HG03025 (cell line): ENCODE measurements at regions not wholly inside any gene's neighbourhood (a gene's known extent, or its start where the extent isn't known, plus 50 kb on each side); places are given as distances from the start of the nearest gene placed in this dataset.

Experiments
- ATAC-seq: cut with Tn5 transposase; IDR thresholded peaks from one replicate; pipeline ENCODE4 v1.9.1; 2021; ENCODE audit warnings: mild to moderate bottlenecking, moderate library complexity; ENCODE audit not compliant: unreplicated experiment, low FRiP score

- ATAC-seq = no peak
These were observed 163.5 kb upstream of the NT5C1B start for GRCh38 chr2:18752667-18753422.

GRCh38 chr2:18752022-18752493 lies 162.7 kb upstream of the NT5C1B start:
- ATAC-seq = no peak

- ATAC-seq = no peak
These were observed 161.5 kb upstream of the NT5C1B start for GRCh38 chr2:18750672-18751554.

DNA sequence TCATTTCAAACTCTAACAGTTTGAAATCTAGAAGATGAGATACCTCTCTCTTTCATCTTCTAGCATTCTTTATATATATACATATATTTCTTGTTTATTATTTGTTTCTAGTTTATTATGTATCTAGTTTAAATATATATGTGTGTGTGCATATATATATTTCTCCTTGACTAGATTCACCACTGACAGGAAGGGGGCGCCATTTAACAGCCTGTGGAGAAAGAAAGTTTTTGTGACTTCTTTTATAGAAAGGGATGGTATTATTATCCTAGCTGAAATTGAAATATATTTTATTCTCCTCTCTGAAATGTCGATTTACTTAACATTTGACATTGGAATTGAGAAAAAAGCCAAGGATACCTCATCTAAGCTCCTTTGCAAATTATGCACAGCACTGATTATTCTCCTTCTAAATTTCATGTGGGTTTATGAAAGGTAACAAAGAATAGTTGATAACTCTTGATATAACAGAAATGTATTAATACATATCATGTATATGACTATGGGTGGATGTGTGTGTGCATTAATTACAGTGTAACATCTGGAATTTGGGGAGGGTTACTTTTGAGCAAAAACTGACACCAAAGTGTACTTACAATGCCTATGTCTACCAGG lies 160.7 kb upstream of the NT5C1B start:
- ATAC-seq = no peak

- ATAC-seq = no peak
These were observed 156.3 kb upstream of the NT5C1B start for GRCh38 chr2:18745431-18746272.

GRCh38 chr2:18741895-18742732 lies 152.7 kb upstream of the NT5C1B start:
- ATAC-seq = no peak

DNA sequence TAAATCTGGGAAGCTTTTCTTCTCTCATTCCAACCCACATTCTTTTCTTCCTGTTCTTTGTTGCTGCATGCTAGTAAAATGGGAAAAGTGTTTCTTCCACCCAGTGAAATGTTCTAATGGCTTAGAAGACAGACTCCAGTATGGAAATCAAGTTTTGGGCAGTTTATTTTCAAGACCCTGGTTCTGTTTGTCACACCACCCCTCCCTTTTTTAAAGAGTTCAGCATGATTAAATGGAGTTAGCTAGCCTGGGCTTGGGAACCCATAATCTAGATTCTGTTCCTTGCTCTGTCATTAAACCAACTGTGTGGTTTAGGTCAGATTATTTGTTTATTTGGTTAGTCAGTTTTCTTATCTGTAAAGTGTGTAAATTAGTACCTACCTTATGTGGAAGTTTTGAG lies 151.8 kb upstream of the NT5C1B start:
- no peak for ATAC-seq

DNA sequence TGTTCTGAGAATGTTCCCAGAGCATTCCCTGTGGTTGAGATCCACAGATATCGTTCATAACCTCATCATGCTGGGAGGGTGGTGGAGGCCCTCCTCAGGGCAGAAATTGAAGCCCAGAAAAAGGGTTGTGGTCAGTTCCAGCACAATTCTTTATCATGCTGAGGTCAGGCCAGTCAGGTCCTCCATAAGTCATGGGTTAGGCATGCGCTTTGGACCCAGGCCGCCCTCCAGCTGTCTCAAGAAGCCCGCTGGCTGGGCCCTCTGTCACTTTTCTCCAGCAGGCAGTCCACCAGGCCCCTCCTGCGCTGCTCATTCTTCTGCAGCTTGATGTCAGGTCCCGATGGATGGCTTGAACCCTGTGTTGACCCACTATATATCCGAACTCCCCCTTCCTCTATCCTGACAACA lies 151.1 kb upstream of the NT5C1B start:
- ATAC-seq = no peak

GRCh38 chr2:18731666-18732065 lies 142.3 kb upstream of the NT5C1B start:
- ATAC-seq = no peak

DNA sequence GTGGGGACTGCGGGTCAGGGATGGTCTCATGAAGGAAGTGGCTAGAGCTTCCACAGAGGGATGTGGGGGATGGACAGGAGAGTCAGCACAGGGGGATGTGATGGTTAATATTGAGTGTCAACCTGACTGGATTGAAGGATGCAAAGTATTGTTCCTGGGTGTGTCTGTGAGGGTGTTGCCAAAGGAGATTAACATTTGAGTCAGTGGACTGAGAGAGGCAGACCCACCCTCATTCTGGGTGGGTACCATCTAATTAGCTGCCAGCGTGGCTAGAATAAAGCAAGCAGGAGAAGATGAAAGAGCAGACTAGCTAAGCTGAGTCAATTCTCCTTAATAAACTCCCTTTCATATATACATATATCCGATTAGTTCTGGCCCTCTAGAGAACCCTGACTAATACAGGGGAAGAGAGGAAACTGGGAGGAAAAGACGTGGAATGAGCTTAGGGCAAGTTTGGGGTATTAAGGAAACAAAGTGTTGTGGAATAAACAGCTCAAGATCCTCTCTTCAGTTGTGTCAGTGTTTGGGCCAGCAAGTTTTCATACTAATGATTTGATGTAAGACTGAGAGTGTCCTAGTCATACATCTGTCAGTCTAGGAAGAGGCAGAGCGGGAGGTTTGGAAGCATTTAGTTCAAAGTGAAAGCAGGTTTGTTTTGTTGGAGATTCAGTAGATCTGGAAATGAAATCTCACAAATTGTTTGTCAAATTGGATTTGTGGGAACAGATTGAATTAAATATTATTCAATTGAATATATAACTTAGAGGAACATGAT lies 135.2 kb upstream of the NT5C1B start:
- ATAC-seq = no peak

GRCh38 chr2:18723219-18723618 lies 133.8 kb upstream of the NT5C1B start:
- ATAC-seq = no peak

GRCh38 chr2:18722101-18722500 lies 132.7 kb upstream of the NT5C1B start:
- no peak for ATAC-seq

DNA sequence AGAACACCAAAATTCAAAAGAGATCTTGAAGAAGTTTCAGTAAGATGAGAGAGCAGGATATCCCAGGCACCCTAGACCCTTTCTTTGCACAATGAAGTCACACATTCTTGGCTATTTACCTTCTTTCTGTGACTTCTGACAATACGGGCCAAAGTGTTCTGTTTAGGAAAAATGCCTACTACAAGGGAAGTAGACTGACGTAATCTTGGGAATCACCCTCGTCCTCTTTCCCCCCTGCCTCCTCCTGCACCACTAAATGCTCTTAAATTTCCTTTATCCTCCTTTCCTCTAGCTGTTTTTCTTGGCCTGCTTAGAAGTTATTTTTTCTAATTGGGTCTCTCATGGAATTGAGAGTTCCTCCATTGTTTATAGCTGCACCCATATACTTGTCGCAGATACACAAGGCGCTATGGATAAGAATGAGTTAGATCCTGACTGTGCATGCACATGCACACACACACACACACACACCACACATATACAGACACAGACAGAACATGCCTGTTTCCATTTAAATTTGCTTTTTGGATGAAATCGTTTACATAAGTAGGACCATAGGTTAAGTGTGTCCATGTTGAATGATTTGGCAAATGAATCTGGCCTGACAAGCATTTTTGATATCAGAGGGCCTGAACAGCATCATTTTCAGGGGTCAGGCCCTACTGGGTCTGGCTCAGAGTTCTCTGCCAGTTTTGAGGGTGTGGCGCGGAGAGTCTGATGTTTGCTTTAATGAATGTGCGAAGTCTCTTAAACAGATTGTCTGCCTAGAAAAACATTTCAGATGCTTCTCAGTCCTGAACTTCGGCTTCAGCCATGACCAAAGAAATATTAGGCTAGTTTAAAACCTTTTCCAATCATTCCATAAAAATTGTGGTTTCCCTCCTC lies 131.9 kb upstream of the NT5C1B start:
- no peak for ATAC-seq

DNA sequence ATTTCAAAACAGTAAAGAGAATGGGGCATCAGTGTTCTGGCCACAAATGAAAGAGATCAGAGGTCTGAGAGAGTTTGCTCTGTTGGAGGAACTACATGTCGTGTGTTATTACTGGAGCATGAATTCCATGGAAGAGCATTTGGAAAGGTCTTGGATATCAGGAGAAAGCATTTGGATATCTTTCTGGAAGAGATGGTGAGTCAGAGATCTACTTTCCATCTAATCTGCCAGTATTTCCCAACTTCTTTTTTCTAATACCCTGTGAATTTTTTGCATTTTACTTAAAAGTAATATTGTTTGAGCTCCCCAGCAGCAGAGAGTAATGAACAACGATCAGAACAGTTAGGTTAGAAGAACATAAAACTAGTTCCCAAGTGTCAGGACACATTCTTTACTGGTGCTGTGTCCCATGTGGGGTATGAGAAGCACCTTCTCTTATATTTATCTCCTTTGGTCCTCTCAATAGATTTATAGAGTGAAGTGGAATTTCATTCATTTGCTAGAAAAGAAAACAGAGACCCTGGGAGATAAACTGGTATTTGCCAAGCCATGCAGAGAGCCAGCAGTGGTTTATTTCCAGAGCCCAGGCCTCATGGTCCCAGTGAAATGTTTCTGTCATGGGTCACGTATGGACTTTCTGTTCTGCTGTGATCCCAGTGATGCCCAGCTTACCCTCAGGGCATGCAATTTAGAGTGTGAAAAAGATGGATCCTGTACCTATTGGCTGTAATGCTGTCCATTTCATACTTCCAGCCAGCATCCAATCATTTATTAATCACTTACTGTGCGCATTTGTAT lies 130.8 kb upstream of the NT5C1B start:
- ATAC-seq = no peak

- no peak for ATAC-seq
These were observed 118.9 kb upstream of the NT5C1B start for GRCh38 chr2:18708203-18708715.

- no peak for ATAC-seq
These were observed 116.6 kb upstream of the NT5C1B start for GRCh38 chr2:18706001-18706400.

DNA sequence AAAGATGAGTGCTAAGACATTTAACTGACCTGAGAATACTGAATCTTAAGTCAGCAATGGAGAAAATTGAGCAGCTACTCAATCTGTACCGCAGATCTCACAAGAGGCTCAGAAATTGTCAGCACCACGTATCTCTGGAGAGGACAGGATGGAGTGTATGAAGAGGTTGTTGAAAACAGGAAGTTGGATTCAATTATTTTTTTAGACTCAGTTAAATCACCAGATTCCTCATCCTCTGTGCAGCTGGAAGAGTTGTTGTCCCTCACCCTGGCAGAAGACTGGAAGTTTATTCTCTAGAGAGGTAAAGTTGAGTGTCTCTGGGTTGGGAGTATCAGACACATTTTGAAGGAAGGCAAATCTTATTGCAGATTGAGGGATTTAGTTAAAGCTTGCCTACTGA lies 114.9 kb upstream of the NT5C1B start:
- ATAC-seq = no peak
